Neural cell (in vitro differentiated cells): ENCODE measurements at regions not wholly inside any gene's neighbourhood (a gene's known extent, or its start where the extent isn't known, plus 50 kb on each side); places are given as distances from the start of the nearest gene placed in this dataset.

Experiments
- H2AFZ ChIP-seq: fragments of 200-600, 300-800 bp; sonication (generic), shearing (Covaris generic); 2 replicates; pipeline ENCODE4 v1.6.0; 2014; ENCODE audit warnings: low read depth, mild to moderate bottlenecking, antibody characterized with exemption, low read length, moderate library complexity
- H3F3A ChIP-seq: fragments of 200-600 bp; shearing (Covaris generic); 2 replicates; pipeline ENCODE4 v1.6.1; 2016; ENCODE audit warnings: mild to moderate bottlenecking, moderate library complexity, mixed read lengths, antibody characterized with exemption, low read length; ENCODE audit not compliant: insufficient read depth, poor library complexity, severe bottlenecking
- H3K27ac ChIP-seq: fragments of 200-600, 300-800 bp; sonication (generic), shearing (Covaris generic); 2 replicates; pipeline ENCODE4 v1.5.1; 2014; ENCODE audit warnings: mild to moderate bottlenecking, low read length, moderate library complexity
- H3K27me3 ChIP-seq: fragments of 300-800, 200-600 bp; sonication (generic), shearing (Covaris generic); 2 replicates; pipeline ENCODE4 v1.6.0; 2014; ENCODE audit warnings: mild to moderate bottlenecking, low read depth, low read length, moderate library complexity; ENCODE audit not compliant: insufficient read depth
- H3K36me3 ChIP-seq: fragments of 300-800, 200-600 bp; sonication (generic), shearing (Covaris generic); 2 replicates; pipeline ENCODE4 v1.5.1; 2014; ENCODE audit warnings: mild to moderate bottlenecking, antibody characterized with exemption, low read length, moderate library complexity; ENCODE audit not compliant: insufficient read depth
- H3K4me2 ChIP-seq: fragments of 300-800, 200-600 bp; sonication (generic), shearing (Covaris generic); 2 replicates; pipeline ENCODE4 v1.6.0; 2014; ENCODE audit warnings: mild to moderate bottlenecking, low read length
- H3K4me3 ChIP-seq: fragments of 300-800, 200-600 bp; sonication (generic), shearing (Covaris generic); 2 replicates; pipeline ENCODE4 v1.5.1; 2014; ENCODE audit warnings: mild to moderate bottlenecking, low read length, moderate library complexity
- H3K79me2 ChIP-seq: fragments of 200-600 bp; shearing (Covaris generic); replicated peaks from 2 replicates; pipeline ENCODE4 v1.6.0; 2014; ENCODE audit warnings: mild to moderate bottlenecking, low read length, moderate library complexity; ENCODE audit not compliant: insufficient read depth
- H3K9ac ChIP-seq: fragments of 300-800, 200-600 bp; sonication (generic), shearing (Covaris generic); 2 replicates; pipeline ENCODE4 v1.6.1; 2016; ENCODE audit warnings: mild to moderate bottlenecking, low read length, mixed read lengths
- H3K9me2 ChIP-seq: fragments of 200-600 bp; shearing (Covaris generic); 2 replicates; pipeline ENCODE4 v1.6.1; 2016; ENCODE audit warnings: mild to moderate bottlenecking, low read length, mixed read lengths; ENCODE audit not compliant: insufficient read depth
- H3K9me3 ChIP-seq: fragments of 200-600, 300-800 bp; sonication (generic), shearing (Covaris generic); 2 replicates; pipeline ENCODE4 v1.6.1; 2016; ENCODE audit warnings: mild to moderate bottlenecking, mixed run types, low read length, moderate library complexity, mixed read lengths
- H4K20me1 ChIP-seq: fragments of 200-600 bp; shearing (Covaris generic); 2 replicates; pipeline ENCODE4 v1.6.1; 2016; ENCODE audit warnings: mild to moderate bottlenecking, mixed run types; ENCODE audit not compliant: insufficient read depth
- EP300 ChIP-seq: fragments of 450-650 bp; conservative IDR thresholded peaks from 2 replicates; pipeline ENCODE4 v1.6.1; 2014; ENCODE audit warnings: antibody characterized with exemption, mild to moderate bottlenecking, moderate library complexity; ENCODE audit not compliant: poor library complexity, severe bottlenecking
- EZH2 ChIP-seq: fragments of 200-600, 300-800 bp; shearing (Covaris generic), sonication (generic); IDR thresholded peaks from 2 replicates; pipeline ENCODE4 v1.6.1; 2014; ENCODE audit warnings: antibody characterized with exemption, low read length, borderline replicate concordance, mild to moderate bottlenecking; ENCODE audit not compliant: insufficient read depth, poor library complexity, severe bottlenecking
- MXI1 ChIP-seq: fragments of 450-650 bp; conservative IDR thresholded peaks from 2 replicates; pipeline ENCODE4 v1.6.1; 2014; ENCODE audit warnings: antibody characterized with exemption, mild to moderate bottlenecking; ENCODE audit not compliant: poor library complexity, severe bottlenecking
- POLR2AphosphoS5 ChIP-seq: IDR thresholded peaks from 2 replicates; pipeline ENCODE4 v1.6.1; 2012
- RAD21 ChIP-seq: fragments of 450-650 bp; conservative IDR thresholded peaks from 2 replicates; pipeline ENCODE4 v1.6.1; 2014; ENCODE audit warnings: antibody characterized with exemption, mild to moderate bottlenecking, moderate library complexity
- SMC3 ChIP-seq: fragments of 450-650 bp; conservative IDR thresholded peaks from 2 replicates; pipeline ENCODE4 v1.6.1; 2014; ENCODE audit warnings: antibody characterized with exemption, mild to moderate bottlenecking, moderate library complexity; ENCODE audit not compliant: poor library complexity
- TAF1 ChIP-seq: IDR thresholded peaks from 2 replicates; pipeline ENCODE4 v1.6.1; 2012; ENCODE audit warnings: low read depth
- TF ChIP-seq, protein P1 (sequence below): fragments of 450-650 bp; IDR thresholded peaks from 2 replicates; pipeline ENCODE4 v1.5.1; 2014; ENCODE audit warnings: antibody characterized with exemption, mild to moderate bottlenecking, moderate library complexity; ENCODE audit not compliant: poor library complexity, severe bottlenecking
- TF ChIP-seq, protein P2 (sequence below): IDR thresholded peaks from 2 replicates; pipeline ENCODE4 v1.6.1; 2012; ENCODE audit warnings: borderline replicate concordance

DNA sequence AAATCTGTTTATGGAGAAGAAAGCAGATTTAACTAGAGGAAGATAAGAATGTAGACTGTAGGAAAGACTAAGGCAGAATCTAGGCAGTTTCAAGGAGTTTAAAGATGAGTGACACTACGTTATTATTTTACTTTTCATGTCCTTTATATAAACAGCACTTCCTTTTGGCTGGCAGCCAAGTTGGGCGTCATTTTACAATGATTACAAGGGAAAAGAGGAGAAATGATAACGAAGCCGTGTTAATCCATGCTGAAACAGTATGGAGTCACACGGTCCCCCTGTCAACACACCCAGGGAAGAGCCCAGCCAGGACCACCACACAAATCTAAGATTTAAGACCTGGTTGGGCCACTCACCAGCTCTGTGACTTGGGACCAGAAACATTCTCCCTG lies 83.7 kb upstream of the NEO1 start:
- Histone ChIP-seq H3F3A (no peaks in the 10 kb centered on the region), H3K9me2 (no peaks in the 10 kb centered on the region), H2AFZ (no peak overlapping the region), H3K36me3 (no peaks in the 10 kb centered on the region), H4K20me1 (no peaks in the 10 kb centered on the region), H3K4me3 (no peak overlapping the region), H3K27me3 (no peaks in the 10 kb centered on the region), H3K27ac (no peak overlapping the region), H3K9me3 (no peaks in the 10 kb centered on the region), H3K4me2 (no peak overlapping the region), H3K9ac (no peak overlapping the region), H3K79me2 (no peaks in the 10 kb centered on the region)
- TF ChIP-seq POLR2AphosphoS5, result no peak
- TF ChIP-seq RAD21, result no peak
- no peak for TF ChIP-seq MXI1

DNA sequence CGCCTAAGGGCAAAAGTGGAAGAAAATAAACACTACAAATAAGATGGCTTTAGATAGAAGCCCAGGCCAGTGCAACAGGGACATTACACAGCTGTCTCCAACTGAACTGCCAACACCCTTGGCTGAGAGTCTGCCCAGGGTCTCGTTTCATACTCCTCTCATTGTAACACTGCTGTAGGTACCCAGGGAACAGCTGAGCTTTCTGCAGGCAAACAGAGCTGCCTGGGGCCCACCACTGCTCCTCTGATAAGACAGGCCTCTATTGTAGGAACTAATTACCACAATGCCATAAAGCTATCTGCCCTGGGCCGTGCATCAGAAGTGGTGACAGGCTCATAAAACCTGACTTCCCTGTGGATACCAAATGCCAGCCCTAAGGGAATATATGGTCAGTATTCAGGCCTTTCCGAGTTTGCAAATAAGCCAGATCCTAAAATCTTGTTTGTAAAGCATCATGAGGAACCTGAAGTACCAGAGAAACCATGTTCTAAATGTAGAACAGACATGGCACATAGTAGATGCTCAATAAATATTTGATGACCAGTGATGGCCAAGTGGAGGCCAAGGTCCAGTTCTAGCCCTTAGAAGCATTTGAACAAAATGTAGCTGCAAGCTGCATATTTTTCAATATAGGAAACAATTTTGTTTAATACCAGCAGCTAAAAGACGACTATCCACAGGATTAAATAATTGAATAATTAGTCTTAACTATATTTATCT lies 84.3 kb upstream of the NEO1 start:
- H3K79me2 ChIP-seq, result no peaks in the 10 kb centered on the region
- no peaks in the 10 kb centered on the region for H4K20me1 ChIP-seq
- H3K9ac ChIP-seq, result no peak overlapping the region
- TF ChIP-seq EZH2 (no peak), MXI1 (no peak), POLR2AphosphoS5 (no peak), TAF1 (no peak), RAD21 (no peak), SMC3 (no peak)
- TF ChIP-seq, protein P1, sequence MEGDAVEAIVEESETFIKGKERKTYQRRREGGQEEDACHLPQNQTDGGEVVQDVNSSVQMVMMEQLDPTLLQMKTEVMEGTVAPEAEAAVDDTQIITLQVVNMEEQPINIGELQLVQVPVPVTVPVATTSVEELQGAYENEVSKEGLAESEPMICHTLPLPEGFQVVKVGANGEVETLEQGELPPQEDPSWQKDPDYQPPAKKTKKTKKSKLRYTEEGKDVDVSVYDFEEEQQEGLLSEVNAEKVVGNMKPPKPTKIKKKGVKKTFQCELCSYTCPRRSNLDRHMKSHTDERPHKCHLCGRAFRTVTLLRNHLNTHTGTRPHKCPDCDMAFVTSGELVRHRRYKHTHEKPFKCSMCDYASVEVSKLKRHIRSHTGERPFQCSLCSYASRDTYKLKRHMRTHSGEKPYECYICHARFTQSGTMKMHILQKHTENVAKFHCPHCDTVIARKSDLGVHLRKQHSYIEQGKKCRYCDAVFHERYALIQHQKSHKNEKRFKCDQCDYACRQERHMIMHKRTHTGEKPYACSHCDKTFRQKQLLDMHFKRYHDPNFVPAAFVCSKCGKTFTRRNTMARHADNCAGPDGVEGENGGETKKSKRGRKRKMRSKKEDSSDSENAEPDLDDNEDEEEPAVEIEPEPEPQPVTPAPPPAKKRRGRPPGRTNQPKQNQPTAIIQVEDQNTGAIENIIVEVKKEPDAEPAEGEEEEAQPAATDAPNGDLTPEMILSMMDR, result no peak
- no peak overlapping the region for H3K4me3 ChIP-seq
- H3K36me3 ChIP-seq, result no peaks in the 10 kb centered on the region
- no peaks in the 10 kb centered on the region for H3K9me2 ChIP-seq
- no peak overlapping the region for H3K4me2 ChIP-seq
- H3K9me3 ChIP-seq, result no peaks in the 10 kb centered on the region
- no peaks in the 10 kb centered on the region for H3K27me3 ChIP-seq
- no peak overlapping the region for H2AFZ ChIP-seq
- no peak overlapping the region for H3K27ac ChIP-seq
- H3F3A ChIP-seq, result no peaks in the 10 kb centered on the region

DNA sequence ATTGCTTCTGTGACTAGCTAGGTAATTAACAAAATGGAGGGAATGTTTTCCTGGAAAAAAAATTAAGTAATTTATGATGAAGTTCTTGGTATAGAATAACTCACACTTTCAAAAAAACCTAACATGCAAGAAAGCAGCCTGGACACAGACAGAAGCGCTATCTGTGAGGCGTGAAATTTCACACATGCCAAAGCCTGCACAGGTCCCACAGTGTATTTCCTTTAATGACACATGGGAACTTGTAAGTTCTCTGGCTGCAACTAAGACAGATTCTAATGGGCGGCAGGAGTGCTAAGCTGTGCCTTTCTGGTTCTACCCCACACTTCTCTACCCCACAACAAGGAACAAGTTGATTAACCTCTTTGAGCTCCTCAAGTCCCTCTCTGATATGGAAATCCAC lies 84.9 kb upstream of the NEO1 start:
- Histone ChIP-seq H3F3A (no peaks in the 10 kb centered on the region), H3K79me2 (no peaks in the 10 kb centered on the region), H3K9ac (no peak overlapping the region), H3K9me3 (no peaks in the 10 kb centered on the region), H3K27me3 (no peaks in the 10 kb centered on the region), H3K4me3 (no peak overlapping the region), H3K27ac (no peak overlapping the region), H3K36me3 (no peaks in the 10 kb centered on the region), H4K20me1 (no peaks in the 10 kb centered on the region), H3K4me2 (no peak overlapping the region), H3K9me2 (no peaks in the 10 kb centered on the region), H2AFZ (no peak overlapping the region)
- TF ChIP-seq POLR2AphosphoS5 (no peak), TAF1 (no peak), RAD21 (no peak), EP300 (no peak), MXI1 (no peak), SMC3 (no peak), EZH2 (no peak)
- TF ChIP-seq, protein P1, result no peak
- TF ChIP-seq, protein P2, sequence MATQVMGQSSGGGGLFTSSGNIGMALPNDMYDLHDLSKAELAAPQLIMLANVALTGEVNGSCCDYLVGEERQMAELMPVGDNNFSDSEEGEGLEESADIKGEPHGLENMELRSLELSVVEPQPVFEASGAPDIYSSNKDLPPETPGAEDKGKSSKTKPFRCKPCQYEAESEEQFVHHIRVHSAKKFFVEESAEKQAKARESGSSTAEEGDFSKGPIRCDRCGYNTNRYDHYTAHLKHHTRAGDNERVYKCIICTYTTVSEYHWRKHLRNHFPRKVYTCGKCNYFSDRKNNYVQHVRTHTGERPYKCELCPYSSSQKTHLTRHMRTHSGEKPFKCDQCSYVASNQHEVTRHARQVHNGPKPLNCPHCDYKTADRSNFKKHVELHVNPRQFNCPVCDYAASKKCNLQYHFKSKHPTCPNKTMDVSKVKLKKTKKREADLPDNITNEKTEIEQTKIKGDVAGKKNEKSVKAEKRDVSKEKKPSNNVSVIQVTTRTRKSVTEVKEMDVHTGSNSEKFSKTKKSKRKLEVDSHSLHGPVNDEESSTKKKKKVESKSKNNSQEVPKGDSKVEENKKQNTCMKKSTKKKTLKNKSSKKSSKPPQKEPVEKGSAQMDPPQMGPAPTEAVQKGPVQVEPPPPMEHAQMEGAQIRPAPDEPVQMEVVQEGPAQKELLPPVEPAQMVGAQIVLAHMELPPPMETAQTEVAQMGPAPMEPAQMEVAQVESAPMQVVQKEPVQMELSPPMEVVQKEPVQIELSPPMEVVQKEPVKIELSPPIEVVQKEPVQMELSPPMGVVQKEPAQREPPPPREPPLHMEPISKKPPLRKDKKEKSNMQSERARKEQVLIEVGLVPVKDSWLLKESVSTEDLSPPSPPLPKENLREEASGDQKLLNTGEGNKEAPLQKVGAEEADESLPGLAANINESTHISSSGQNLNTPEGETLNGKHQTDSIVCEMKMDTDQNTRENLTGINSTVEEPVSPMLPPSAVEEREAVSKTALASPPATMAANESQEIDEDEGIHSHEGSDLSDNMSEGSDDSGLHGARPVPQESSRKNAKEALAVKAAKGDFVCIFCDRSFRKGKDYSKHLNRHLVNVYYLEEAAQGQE, result no peak
